GM23248 (cell line): ENCODE measurements at regions not wholly inside any gene's neighbourhood (a gene's known extent, or its start where the extent isn't known, plus 50 kb on each side); places are given as distances from the start of the nearest gene placed in this dataset.

Experiments used
- EZH2 ChIP-seq: fragments of 200-600 bp; sonication (generic); IDR thresholded peaks from 2 replicates; pipeline ENCODE4 v1.6.1; 2018; ENCODE audit warnings: antibody characterized with exemption, mild to moderate bottlenecking; ENCODE audit not compliant: insufficient read depth, poor library complexity, severe bottlenecking
- EZH2phosphoT487 ChIP-seq: fragments of 200-600 bp; sonication (generic); IDR thresholded peaks from 2 replicates; pipeline ENCODE4 v1.6.1; 2018; ENCODE audit warnings: antibody characterized with exemption, moderate library complexity, mild to moderate bottlenecking, low read depth; ENCODE audit not compliant: insufficient read depth

DNA sequence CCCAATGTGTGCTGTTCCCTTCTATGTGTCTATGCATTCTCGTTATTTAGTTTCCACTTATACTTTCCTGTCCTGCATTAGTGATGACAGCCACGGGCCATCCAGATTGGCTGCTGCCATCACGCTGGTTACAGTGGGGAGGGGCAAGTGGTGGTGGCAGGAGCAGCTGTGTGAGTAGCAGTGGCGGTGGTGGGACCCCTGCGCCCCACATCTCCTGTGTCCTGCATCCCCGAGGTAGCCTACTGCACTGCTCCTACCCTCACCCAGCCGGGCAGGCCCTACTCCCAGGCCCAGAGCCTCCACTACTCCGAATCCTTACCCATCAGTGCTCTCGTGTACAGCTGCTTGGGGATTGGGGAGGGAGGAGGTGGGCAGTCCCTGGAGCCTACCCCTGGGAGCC lies 798.7 kb upstream of the AGA start:
- no peak for TF ChIP-seq EZH2
- TF ChIP-seq EZH2phosphoT487: no peak
